Astrocyte (in vitro differentiated cells and primary cell): ENCODE measurements at regions not wholly inside any gene's neighbourhood (a gene's known extent, or its start where the extent isn't known, plus 50 kb on each side); places are given as distances from the start of the nearest gene placed in this dataset.

Experiments used
- DNase-seq: peaks from one replicate; pipeline ENCODE4 v3.0.0-alpha.2; 2010; ENCODE audit warnings: low read depth
- FAIRE-seq: peaks from 2 replicates; lab custom pipeline; 2011; peaks lifted over from hg19 to GRCh38; lab: Jason Lieb, UNC
- H2AFZ ChIP-seq: 2 replicates; pipeline ENCODE4 v1.6.0; 2012; ENCODE audit warnings: low read depth, low read length, inconsistent platforms
- H3K27ac ChIP-seq: 2 replicates; pipeline ENCODE4 v1.5.1; 2011; ENCODE audit warnings: low read depth, low read length, inconsistent platforms
- H3K27me3 ChIP-seq: 2 replicates; pipeline ENCODE4 v1.6.0; 2011; ENCODE audit warnings: low read length, inconsistent platforms; ENCODE audit not compliant: insufficient read depth
- H3K36me3 ChIP-seq: 2 replicates; pipeline ENCODE4 v1.5.1; 2011; ENCODE audit warnings: low read length, inconsistent platforms; ENCODE audit not compliant: insufficient read depth
- H3K4me1 ChIP-seq: 2 replicates; pipeline ENCODE4 v1.5.1; 2011; ENCODE audit warnings: low read length, inconsistent platforms; ENCODE audit not compliant: insufficient read depth
- H3K4me2 ChIP-seq: 2 replicates; pipeline ENCODE4 v1.6.0; 2012; ENCODE audit warnings: low read length, inconsistent platforms
- H3K4me3 ChIP-seq: 2 replicates; pipeline ENCODE4 v1.5.1; 2011; ENCODE audit warnings: low read depth, mild to moderate bottlenecking, low read length, inconsistent platforms; ENCODE audit not compliant: insufficient read depth
- H3K79me2 ChIP-seq: 2 replicates; pipeline ENCODE4 v1.6.0; 2012; ENCODE audit warnings: mild to moderate bottlenecking, low read length, inconsistent platforms; ENCODE audit not compliant: insufficient read depth
- H3K9ac ChIP-seq: 2 replicates; pipeline ENCODE4 v1.6.0; 2012; ENCODE audit warnings: mild to moderate bottlenecking, low read length, inconsistent platforms
- H3K9me3 ChIP-seq: 2 replicates; pipeline ENCODE4 v1.5.1; 2012; ENCODE audit warnings: low read depth, mild to moderate bottlenecking, low read length, inconsistent platforms; ENCODE audit not compliant: insufficient read depth
- H4K20me1 ChIP-seq: 2 replicates; pipeline ENCODE4 v1.6.0; 2012; ENCODE audit warnings: low read length, inconsistent platforms; ENCODE audit not compliant: insufficient read depth
- H3K27ac Mint-ChIP-seq: one replicate; pipeline ENCODE4 v1.8.0; 2021; ENCODE audit warnings: mild to moderate bottlenecking, mixed read lengths; ENCODE audit not compliant: unreplicated experiment
- H3K27me3 Mint-ChIP-seq: one replicate; pipeline ENCODE4 v1.8.0; 2021; ENCODE audit warnings: low read depth, mixed read lengths; ENCODE audit not compliant: unreplicated experiment
- H3K36me3 Mint-ChIP-seq: one replicate; pipeline ENCODE4 v1.8.0; 2021; ENCODE audit warnings: low read depth, mixed read lengths; ENCODE audit not compliant: unreplicated experiment
- H3K4me1 Mint-ChIP-seq: one replicate; pipeline ENCODE4 v1.8.0; 2021; ENCODE audit warnings: low read depth, mixed read lengths; ENCODE audit not compliant: unreplicated experiment
- H3K4me3 Mint-ChIP-seq: one replicate; pipeline ENCODE4 v1.8.0; 2021; ENCODE audit warnings: mild to moderate bottlenecking, moderate library complexity, mixed read lengths; ENCODE audit not compliant: unreplicated experiment
- H3K9me3 Mint-ChIP-seq: one replicate; pipeline ENCODE4 v1.8.0; 2021; ENCODE audit warnings: mild to moderate bottlenecking, mixed read lengths; ENCODE audit not compliant: unreplicated experiment
- CTCF ChIP-seq: IDR thresholded peaks from 2 replicates; pipeline ENCODE4 v1.5.1; 2011; ENCODE audit warnings: low read depth, mild to moderate bottlenecking, inconsistent platforms, low read length, moderate library complexity; ENCODE audit not compliant: insufficient read depth
- EZH2 ChIP-seq: IDR thresholded peaks from 2 replicates; pipeline ENCODE4 v1.6.1; 2012; ENCODE audit warnings: mild to moderate bottlenecking, low read length, inconsistent platforms; ENCODE audit not compliant: insufficient read depth

DNA sequence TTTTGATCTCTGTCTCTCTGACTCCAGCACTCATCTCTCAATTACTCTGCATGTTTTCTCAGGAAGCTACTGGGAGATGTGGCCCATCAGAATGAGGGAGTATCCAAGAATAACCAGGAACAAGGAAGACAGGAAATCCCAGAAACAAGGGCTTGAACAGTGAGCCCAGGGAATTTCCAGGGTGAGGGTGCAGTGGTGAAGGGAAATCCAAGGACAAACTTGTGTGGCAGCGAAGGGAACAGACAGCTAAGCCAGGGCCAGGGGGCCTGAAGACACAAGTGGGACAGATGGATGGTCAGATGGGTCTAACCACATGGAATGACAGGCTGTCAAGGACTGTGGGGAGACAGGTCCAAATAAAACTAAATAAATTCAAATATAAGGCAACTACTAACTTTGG is 121.8 kb upstream of the ERRFI1 start:
- Histone ChIP-seq H3K79me2 (no peaks in the 10 kb centered on the region), H4K20me1 (no peaks in the 10 kb centered on the region), H3K4me2 (no peak overlapping the region), H3K4me3 (no peak overlapping the region), H2AFZ (peak overlapping the region; percentile 3), H3K27ac (no peak overlapping the region), H3K9me3 (no peaks in the 10 kb centered on the region), H3K36me3 (no peaks in the 10 kb centered on the region), H3K4me1 (peaks cover 4% of the 10 kb centered on the region), H3K9ac (no peak overlapping the region), H3K27me3 (no peaks in the 10 kb centered on the region)
- Mint-ChIP-seq H3K27ac (peak overlapping the region; percentile 87), H3K9me3 (peaks cover under 1% of the 10 kb centered on the region), H3K4me3 (no peak overlapping the region), H3K4me1 (peaks cover 28% of the 10 kb centered on the region), H3K27me3 (no peaks in the 10 kb centered on the region), H3K36me3 (no peaks in the 10 kb centered on the region)
- no peak for DNase-seq
- FAIRE-seq = no peak
- TF ChIP-seq CTCF = no peak
- TF ChIP-seq EZH2 = no peak

DNA sequence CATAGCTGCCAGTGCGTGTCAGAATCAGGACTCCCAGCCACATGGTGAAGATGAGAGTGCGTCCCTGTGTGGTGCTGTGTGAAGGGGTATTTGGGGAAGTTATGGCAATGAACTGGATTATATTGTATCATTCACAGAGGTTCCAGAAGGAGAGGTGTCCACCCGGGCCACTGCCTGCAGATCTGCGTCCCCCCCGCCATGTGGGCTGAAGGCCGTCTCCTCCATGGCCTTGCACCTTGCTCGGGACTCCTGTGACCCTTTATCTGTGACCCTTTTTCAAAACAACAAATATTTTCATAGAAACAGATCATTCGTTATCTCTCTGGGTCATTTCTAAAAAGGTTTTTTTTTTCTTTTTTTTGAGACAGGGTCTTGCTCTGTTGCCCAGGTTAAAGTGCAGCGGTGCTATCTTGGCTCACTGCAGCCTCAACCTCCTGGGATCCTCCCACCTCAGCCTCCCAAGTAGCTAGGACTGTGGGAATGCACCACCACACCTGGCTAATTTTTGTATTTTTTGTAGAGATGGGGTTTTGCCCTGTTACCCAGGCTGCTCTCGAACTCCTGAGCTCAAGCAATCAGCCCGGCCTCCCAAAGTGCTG is 120.2 kb upstream of the ERRFI1 start:
- FAIRE-seq (no peak), DNase-seq (no peak)
- H3K27me3 ChIP-seq = no peaks in the 10 kb centered on the region
- H3K27ac ChIP-seq = no peak overlapping the region
- no peak overlapping the region for H3K4me2 ChIP-seq
- no peaks in the 10 kb centered on the region for H3K79me2 ChIP-seq
- no peak overlapping the region for H2AFZ ChIP-seq
- Mint-ChIP-seq H3K27me3 (no peaks in the 10 kb centered on the region), H3K9me3 (no peaks in the 10 kb centered on the region), H3K27ac (peak overlapping the region; percentile 70), H3K36me3 (no peaks in the 10 kb centered on the region), H3K4me3 (no peak overlapping the region), H3K4me1 (peaks cover 31% of the 10 kb centered on the region)
- peaks cover 7% of the 10 kb centered on the region for H3K4me1 ChIP-seq
- H3K9me3 ChIP-seq = no peaks in the 10 kb centered on the region
- no peaks in the 10 kb centered on the region for H4K20me1 ChIP-seq
- no peaks in the 10 kb centered on the region for H3K36me3 ChIP-seq
- H3K9ac ChIP-seq = no peak overlapping the region
- H3K4me3 ChIP-seq = no peak overlapping the region
- TF ChIP-seq EZH2 (no peak), CTCF (no peak)

DNA sequence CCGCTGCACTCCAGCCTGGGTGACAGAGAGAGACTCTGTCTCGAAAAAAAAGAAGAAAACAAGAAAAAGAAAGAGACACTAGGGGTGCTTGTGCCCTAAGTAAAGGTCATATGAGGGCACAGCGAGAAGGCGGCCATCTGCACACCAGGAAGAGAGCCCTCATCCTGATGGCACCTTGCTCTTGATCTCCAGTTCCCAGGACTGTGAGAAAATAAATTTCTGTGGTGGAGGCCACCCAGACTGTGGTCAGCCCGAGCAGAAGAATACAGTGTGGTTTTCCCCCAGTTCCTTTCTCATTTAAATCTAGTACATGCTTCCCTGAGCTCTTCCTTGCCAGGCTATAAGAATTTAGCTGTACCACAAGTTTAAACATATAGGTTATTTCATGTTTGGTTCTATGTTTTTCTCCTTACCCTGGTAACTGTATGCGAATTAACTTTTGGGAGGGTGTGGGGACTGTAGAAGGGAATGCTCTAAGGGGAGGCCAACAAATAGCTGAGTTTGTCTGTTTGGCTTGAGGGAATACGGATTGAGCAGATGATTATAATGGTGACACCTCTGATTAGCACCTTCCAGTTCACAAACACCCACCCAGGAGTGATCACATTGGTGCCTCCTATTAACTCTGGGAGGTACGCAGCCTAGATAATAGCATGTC is 119.6 kb upstream of the ERRFI1 start:
- Histone ChIP-seq H3K27me3 (no peaks in the 10 kb centered on the region), H3K4me1 (peaks cover 7% of the 10 kb centered on the region), H3K79me2 (no peaks in the 10 kb centered on the region), H3K36me3 (no peaks in the 10 kb centered on the region), H4K20me1 (no peaks in the 10 kb centered on the region), H2AFZ (no peak overlapping the region), H3K4me3 (no peak overlapping the region), H3K9me3 (no peaks in the 10 kb centered on the region), H3K9ac (no peak overlapping the region), H3K4me2 (no peak overlapping the region), H3K27ac (no peak overlapping the region)
- DNase-seq = peak; percentile 74
- no peaks in the 10 kb centered on the region for H3K27me3 Mint-ChIP-seq
- H3K4me3 Mint-ChIP-seq = no peak overlapping the region
- H3K27ac Mint-ChIP-seq = peak overlapping the region; percentile 70
- no peak for FAIRE-seq
- TF ChIP-seq CTCF = no peak
- TF ChIP-seq EZH2 = no peak
- H3K4me1 Mint-ChIP-seq = peaks cover 31% of the 10 kb centered on the region
- H3K9me3 Mint-ChIP-seq = no peaks in the 10 kb centered on the region
- no peaks in the 10 kb centered on the region for H3K36me3 Mint-ChIP-seq
